T-helper 2 cell treated with Interferon-gamma antibody and Interleukin-4, amounts not matched to agents 5 μg/mL and 100 μg/mL, for 36 hours (primary cell): ENCODE measurements at regions not wholly inside any gene's neighbourhood (a gene's known extent, or its start where the extent isn't known, plus 50 kb on each side); places are given as distances from the start of the nearest gene placed in this dataset.

Source experiments
- DNase-seq: peaks from one replicate; pipeline ENCODE4 v3.0.0; 2021; ENCODE audit warnings: low spot score
- H3K27ac Mint-ChIP-seq: one replicate; pipeline ENCODE4 v1.8.0; 2021; ENCODE audit warnings: mild to moderate bottlenecking, mixed read lengths
- H3K27me3 Mint-ChIP-seq: one replicate; pipeline ENCODE4 v1.8.0; 2021; ENCODE audit warnings: low read depth, mixed read lengths
- H3K36me3 Mint-ChIP-seq: one replicate; pipeline ENCODE4 v1.8.0; 2021; ENCODE audit warnings: low read depth, mixed read lengths
- H3K4me1 Mint-ChIP-seq: one replicate; pipeline ENCODE4 v1.8.0; 2021; ENCODE audit warnings: low read depth, mixed read lengths
- H3K4me3 Mint-ChIP-seq: one replicate; pipeline ENCODE4 v1.8.0; 2022; ENCODE audit warnings: mild to moderate bottlenecking, moderate library complexity, mixed read lengths
- H3K9me3 Mint-ChIP-seq: one replicate; pipeline ENCODE4 v1.8.0; 2021; ENCODE audit warnings: mixed read lengths

- H3K36me3 Mint-ChIP-seq: peaks cover 17% of the 10 kb centered on the region
- H3K4me1 Mint-ChIP-seq: peaks cover 27% of the 10 kb centered on the region
- H3K4me3 Mint-ChIP-seq: no peak overlapping the region
- DNase-seq: no peak
- peaks cover 13% of the 10 kb centered on the region for H3K9me3 Mint-ChIP-seq
- H3K27ac Mint-ChIP-seq: no peak overlapping the region
- H3K27me3 Mint-ChIP-seq: peaks cover 4% of the 10 kb centered on the region
Measured at GRCh38 chr4:152117520-152117919, 356.7 kb upstream of the GATB start.

- Mint-ChIP-seq H3K9me3 (peaks cover 13% of the 10 kb centered on the region), H3K4me3 (peak overlapping the region; percentile 73), H3K27me3 (peaks cover 4% of the 10 kb centered on the region), H3K36me3 (peaks cover 14% of the 10 kb centered on the region), H3K4me1 (peaks cover 29% of the 10 kb centered on the region), H3K27ac (peak overlapping the region; percentile 85)
- DNase-seq: no peak
Measured at GRCh38 chr4:152117054-152117453, 356.2 kb upstream of the GATB start.

GRCh38 chr4:152115794-152116193 is 355.0 kb upstream of the GATB start:
- peaks cover 32% of the 10 kb centered on the region for H3K4me1 Mint-ChIP-seq
- peaks cover 14% of the 10 kb centered on the region for H3K36me3 Mint-ChIP-seq
- peak overlapping the region; percentile 73 for H3K4me3 Mint-ChIP-seq
- peaks cover 4% of the 10 kb centered on the region for H3K27me3 Mint-ChIP-seq
- H3K27ac Mint-ChIP-seq: peak overlapping the region; percentile 85
- H3K9me3 Mint-ChIP-seq: peaks cover 13% of the 10 kb centered on the region
- no peak for DNase-seq

GRCh38 chr4:152115118-152115517 is 354.3 kb upstream of the GATB start:
- DNase-seq: no peak
- Mint-ChIP-seq H3K27ac (no peak overlapping the region), H3K9me3 (peaks cover 13% of the 10 kb centered on the region), H3K36me3 (peaks cover 14% of the 10 kb centered on the region), H3K4me3 (no peak overlapping the region), H3K27me3 (peaks cover 4% of the 10 kb centered on the region), H3K4me1 (peaks cover 33% of the 10 kb centered on the region)

- H3K4me1 Mint-ChIP-seq: peaks cover 34% of the 10 kb centered on the region
- peaks cover 4% of the 10 kb centered on the region for H3K27me3 Mint-ChIP-seq
- DNase-seq: no peak
- peak overlapping the region; percentile 9 for H3K27ac Mint-ChIP-seq
- H3K4me3 Mint-ChIP-seq: no peak overlapping the region
- H3K36me3 Mint-ChIP-seq: peaks cover 14% of the 10 kb centered on the region
- H3K9me3 Mint-ChIP-seq: peaks cover 13% of the 10 kb centered on the region
Measured at GRCh38 chr4:152114562-152114961, 353.8 kb upstream of the GATB start.

- H3K9me3 Mint-ChIP-seq: peaks cover 13% of the 10 kb centered on the region
- peak overlapping the region; percentile 6 for H3K27ac Mint-ChIP-seq
- H3K4me3 Mint-ChIP-seq: no peak overlapping the region
- peaks cover 35% of the 10 kb centered on the region for H3K4me1 Mint-ChIP-seq
- peaks cover 14% of the 10 kb centered on the region for H3K36me3 Mint-ChIP-seq
- no peak for DNase-seq
- H3K27me3 Mint-ChIP-seq: no peaks in the 10 kb centered on the region
Measured at GRCh38 chr4:152112887-152113286, 352.1 kb upstream of the GATB start.

GRCh38 chr4:152112190-152112589 is 351.4 kb upstream of the GATB start:
- H3K9me3 Mint-ChIP-seq: peaks cover 13% of the 10 kb centered on the region

GRCh38 chr4:152110780-152111179 is 350.0 kb upstream of the GATB start:
- no peak for DNase-seq
- Mint-ChIP-seq H3K27ac (no peak overlapping the region), H3K4me3 (no peak overlapping the region), H3K4me1 (peaks cover 31% of the 10 kb centered on the region), H3K36me3 (peaks cover 4% of the 10 kb centered on the region), H3K27me3 (no peaks in the 10 kb centered on the region), H3K9me3 (peaks cover 8% of the 10 kb centered on the region)

More at GRCh38 chr4:152112190-152112589, 351.4 kb upstream of the GATB start:
- Mint-ChIP-seq H3K4me1 (peaks cover 37% of the 10 kb centered on the region), H3K27ac (no peak overlapping the region), H3K27me3 (no peaks in the 10 kb centered on the region), H3K4me3 (no peak overlapping the region), H3K36me3 (peaks cover 14% of the 10 kb centered on the region)
- no peak for DNase-seq

GRCh38 chr4:152109531-152110509 is 349.0 kb upstream of the GATB start:
- H3K4me3 Mint-ChIP-seq: no peak overlapping the region

GRCh38 chr4:152107736-152108500 is 347.1 kb upstream of the GATB start:
- no peak for DNase-seq
- Mint-ChIP-seq H3K4me1 (peaks cover 23% of the 10 kb centered on the region), H3K36me3 (peaks cover 5% of the 10 kb centered on the region), H3K9me3 (peaks cover 8% of the 10 kb centered on the region), H3K27ac (no peak overlapping the region), H3K4me3 (no peak overlapping the region), H3K27me3 (no peaks in the 10 kb centered on the region)

More at GRCh38 chr4:152109531-152110509, 349.0 kb upstream of the GATB start:
- Mint-ChIP-seq H3K4me1 (peaks cover 28% of the 10 kb centered on the region), H3K27ac (no peak overlapping the region), H3K36me3 (peaks cover 2% of the 10 kb centered on the region), H3K9me3 (peaks cover 8% of the 10 kb centered on the region), H3K27me3 (no peaks in the 10 kb centered on the region)
- DNase-seq: no peak

GRCh38 chr4:152106781-152107321 is 346.0 kb upstream of the GATB start:
- peaks cover 29% of the 10 kb centered on the region for H3K4me1 Mint-ChIP-seq
- H3K9me3 Mint-ChIP-seq: peaks cover 10% of the 10 kb centered on the region
- DNase-seq: no peak
- no peak overlapping the region for H3K4me3 Mint-ChIP-seq
- H3K36me3 Mint-ChIP-seq: peaks cover 14% of the 10 kb centered on the region
- no peaks in the 10 kb centered on the region for H3K27me3 Mint-ChIP-seq
- H3K27ac Mint-ChIP-seq: no peak overlapping the region

GRCh38 chr4:152106113-152106763 is 345.4 kb upstream of the GATB start:
- DNase-seq: no peak
- Mint-ChIP-seq H3K4me3 (no peak overlapping the region), H3K27ac (no peak overlapping the region)

GRCh38 chr4:152104901-152105357 is 344.1 kb upstream of the GATB start:
- no peak for DNase-seq
- Mint-ChIP-seq H3K36me3 (peaks cover 29% of the 10 kb centered on the region), H3K4me3 (no peak overlapping the region)

More at GRCh38 chr4:152106113-152106763, 345.4 kb upstream of the GATB start:
- Mint-ChIP-seq H3K4me1 (peaks cover 34% of the 10 kb centered on the region), H3K9me3 (peaks cover 16% of the 10 kb centered on the region), H3K27me3 (no peaks in the 10 kb centered on the region), H3K36me3 (peaks cover 21% of the 10 kb centered on the region)

More at GRCh38 chr4:152104901-152105357, 344.1 kb upstream of the GATB start:
- Mint-ChIP-seq H3K9me3 (peaks cover 27% of the 10 kb centered on the region), H3K27ac (no peak overlapping the region), H3K4me1 (peaks cover 44% of the 10 kb centered on the region), H3K27me3 (no peaks in the 10 kb centered on the region)
